GM12878 (cell line): ENCODE measurements at regions not wholly inside any gene's neighbourhood (a gene's known extent, or its start where the extent isn't known, plus 50 kb on each side); places are given as distances from the start of the nearest gene placed in this dataset.
"Not testable (repeated sequence)": the region's sequence is repeated elsewhere in the genome, so short reads cannot be mapped to it uniquely, and the experiment has no call there.

Experiments
- SP1 ChIP-seq: IDR thresholded peaks from one replicate; pipeline ENCODE4 v1.6.1; 2011; ENCODE audit warnings: low read depth, low read length
- SPI1 ChIP-seq: IDR thresholded peaks from 2 replicates; pipeline ENCODE4 v1.6.1; 2011; ENCODE audit warnings: low read depth, mild to moderate bottlenecking, low read length, moderate library complexity, borderline replicate concordance; ENCODE audit not compliant: insufficient read depth
- TCF12 ChIP-seq: IDR thresholded peaks from 2 replicates; pipeline ENCODE4 v1.6.1; 2011; ENCODE audit warnings: low read depth, mild to moderate bottlenecking, low read length
- TF ChIP-seq, protein P1 (sequence below): IDR thresholded peaks from 2 replicates; pipeline ENCODE4 v1.6.1; 2012; ENCODE audit warnings: low read depth, low read length, improper control_type of control experiment

DNA sequence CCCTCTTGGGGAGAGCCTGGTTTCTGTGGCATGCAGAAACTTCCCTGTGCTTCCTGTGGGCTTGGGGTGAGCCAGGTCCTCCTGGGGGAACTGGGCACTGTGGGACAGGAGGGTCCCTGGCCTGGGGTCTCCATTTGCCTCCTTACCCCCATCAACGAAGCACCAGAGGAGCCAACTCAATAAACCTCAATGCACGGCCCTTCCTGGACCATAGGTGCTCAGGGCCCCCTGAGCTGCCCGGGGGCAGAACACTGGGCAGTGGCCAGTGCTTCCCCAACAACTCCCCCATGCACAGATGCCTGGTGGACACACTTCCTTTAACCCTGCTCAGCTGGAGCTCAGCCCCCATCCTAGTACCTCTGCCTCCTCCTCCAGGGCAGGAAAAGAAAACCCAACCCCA is 214.7 kb downstream of the POTEG start:
- TF ChIP-seq SPI1, TCF12, SP1: not testable (repeated sequence)
- TF ChIP-seq, protein P1, sequence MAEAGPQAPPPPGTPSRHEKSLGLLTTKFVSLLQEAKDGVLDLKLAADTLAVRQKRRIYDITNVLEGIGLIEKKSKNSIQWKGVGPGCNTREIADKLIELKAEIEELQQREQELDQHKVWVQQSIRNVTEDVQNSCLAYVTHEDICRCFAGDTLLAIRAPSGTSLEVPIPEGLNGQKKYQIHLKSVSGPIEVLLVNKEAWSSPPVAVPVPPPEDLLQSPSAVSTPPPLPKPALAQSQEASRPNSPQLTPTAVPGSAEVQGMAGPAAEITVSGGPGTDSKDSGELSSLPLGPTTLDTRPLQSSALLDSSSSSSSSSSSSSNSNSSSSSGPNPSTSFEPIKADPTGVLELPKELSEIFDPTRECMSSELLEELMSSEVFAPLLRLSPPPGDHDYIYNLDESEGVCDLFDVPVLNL, result not testable (repeated sequence)
